GM21717 (cell line): ENCODE measurements at regions not wholly inside any gene's neighbourhood (a gene's known extent, or its start where the extent isn't known, plus 50 kb on each side); places are given as distances from the start of the nearest gene placed in this dataset.
A peak's percentile ranks its signal among the peaks of the same experiment; 100 is the strongest.
"Not testable (repeated sequence)": the region's sequence is repeated elsewhere in the genome, so short reads cannot be mapped to it uniquely, and the experiment has no call there.

Source experiments
- ATAC-seq: cut with Tn5 transposase; IDR thresholded peaks from one replicate; pipeline ENCODE4 v1.9.1; 2021; ENCODE audit warnings: mild to moderate bottlenecking, moderate library complexity; ENCODE audit not compliant: unreplicated experiment

DNA sequence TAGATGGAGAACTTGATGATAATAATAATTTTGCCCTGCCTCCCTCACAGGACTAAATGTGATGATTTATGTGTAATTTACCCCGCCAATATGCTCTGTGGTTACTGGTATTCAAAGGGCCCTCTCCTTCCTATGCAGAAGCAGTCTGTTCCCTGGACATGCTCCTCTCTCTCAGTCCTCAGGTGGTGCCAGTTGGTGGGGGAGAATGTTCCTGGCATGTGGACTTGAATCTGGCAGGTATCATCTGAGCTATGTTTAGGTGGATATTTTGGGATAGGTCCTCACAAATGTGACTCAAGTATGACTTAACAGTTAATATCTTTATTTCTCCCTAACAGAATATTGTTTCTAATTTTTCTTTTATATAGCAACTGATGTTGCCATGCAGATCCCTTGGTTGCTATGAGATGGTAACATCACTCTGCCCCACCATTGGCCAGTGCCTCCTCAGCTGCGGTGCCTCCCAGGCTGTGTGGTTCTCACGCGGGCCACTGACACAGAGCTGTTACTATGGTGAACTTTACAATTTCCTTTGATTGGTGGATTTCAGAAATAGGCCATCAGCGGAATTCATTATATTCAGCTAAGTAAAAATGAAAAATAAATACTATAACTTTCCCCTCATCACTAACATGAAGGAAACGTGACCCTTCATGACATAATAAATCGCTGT lies 106.7 kb upstream of the PELI1 start:
- ATAC-seq, result no peak

DNA sequence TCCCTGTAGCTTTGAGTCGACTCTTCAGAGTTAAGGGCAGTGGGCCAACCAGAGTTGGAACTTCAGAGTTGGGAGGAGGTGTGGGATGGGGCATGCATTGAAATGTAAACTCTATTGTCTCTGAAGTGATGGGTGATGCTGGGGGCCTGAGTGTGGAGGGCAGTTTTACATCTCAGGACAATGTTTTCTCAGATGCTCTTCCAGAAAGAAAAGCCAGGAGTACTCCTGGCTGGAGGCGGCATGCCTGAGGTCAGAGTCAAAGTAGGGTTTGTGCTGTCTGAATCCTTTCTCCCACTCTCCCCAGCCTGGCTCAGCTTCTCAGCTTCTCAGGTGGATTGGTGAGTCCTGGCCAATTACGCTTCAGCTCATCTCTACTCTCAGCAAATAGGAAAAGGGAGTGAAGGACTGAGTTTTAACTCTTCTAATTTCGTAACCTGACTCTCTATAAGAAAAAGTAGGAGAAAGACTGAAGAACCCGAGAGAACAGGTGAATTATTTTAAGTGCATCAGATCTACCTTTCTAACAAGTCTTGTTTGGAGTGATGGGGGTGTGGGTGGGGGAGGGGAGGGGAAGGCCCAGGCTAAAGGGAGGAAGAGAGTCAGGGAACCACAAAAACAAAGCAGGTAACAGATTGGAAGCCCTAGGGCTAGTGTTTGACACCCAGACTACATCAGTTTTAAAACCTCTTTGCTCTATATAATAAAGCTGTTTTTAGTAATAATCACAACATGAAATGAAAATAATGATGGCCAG lies 107.5 kb upstream of the PELI1 start:
- no peak for ATAC-seq

DNA sequence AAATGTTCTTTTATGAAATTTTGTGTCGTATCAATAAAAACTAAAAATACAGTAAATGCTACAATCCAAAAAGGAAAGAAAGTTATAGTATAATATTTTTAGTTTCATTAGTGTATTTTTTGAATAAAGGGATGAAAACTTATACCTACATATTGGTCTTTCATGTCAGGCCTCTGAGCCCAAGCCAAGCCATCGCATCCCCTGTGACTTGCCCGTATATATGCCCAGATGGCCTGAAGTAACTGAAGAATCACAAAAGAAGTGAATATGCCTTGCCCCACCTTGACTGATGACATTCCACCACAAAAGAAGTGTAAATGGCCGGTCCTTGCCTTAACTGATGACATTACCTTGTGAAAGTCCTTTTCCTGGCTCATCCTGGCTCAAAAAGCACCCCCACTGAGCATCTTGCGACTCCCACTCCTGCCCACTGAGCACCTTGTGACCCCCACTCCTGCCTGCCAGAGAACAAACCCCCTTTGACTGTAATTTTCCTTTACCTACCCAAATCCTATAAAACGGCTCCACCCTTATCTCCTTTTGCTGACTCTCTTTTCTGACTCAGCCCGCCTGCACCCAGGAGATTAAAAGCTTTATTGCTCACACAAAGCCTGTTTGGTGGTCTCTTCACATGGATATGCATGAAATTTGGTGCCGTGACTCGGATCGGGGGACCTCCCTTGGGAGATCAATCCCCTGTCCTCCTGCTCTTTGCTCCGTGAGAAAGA lies 108.2 kb upstream of the PELI1 start:
- not testable (repeated sequence) for ATAC-seq

DNA sequence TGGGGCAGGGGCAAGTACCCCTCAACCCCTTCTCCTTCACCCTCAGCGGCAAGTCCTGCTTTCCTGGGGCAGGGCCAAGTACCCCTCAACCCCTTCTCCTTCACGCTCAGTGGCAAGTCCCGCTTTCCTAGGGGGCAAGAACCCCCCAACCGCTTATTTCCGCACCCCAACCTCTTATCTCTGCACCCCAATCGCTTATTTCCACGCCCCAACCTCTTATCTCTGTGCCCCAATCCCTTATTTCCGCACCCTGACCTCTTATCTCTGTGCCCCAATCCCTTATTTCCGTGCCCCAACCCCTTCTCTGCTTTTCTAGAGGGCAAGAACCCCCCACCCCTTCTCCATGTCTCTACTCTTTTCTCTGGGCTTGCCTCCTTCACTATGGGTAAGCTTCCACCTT lies 109.2 kb upstream of the PELI1 start:
- not testable (repeated sequence) for ATAC-seq

DNA sequence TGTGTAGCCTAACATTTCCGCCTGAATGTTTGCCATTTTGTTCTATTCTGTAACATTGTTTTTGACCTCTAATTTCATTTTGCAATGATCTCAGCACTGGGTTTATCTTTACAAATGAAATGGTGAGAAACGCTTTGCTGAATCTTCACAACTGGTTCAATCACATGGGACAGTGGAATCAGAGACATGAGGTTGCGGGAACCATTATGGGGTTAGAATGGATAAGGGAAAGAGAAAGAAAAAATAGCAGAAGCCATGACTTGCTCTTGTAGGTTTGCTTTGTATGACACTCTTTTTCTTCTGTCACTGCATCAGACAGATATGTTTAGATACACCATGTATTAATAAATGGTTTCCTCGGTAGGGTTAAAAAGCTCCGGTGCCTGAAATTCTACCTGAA lies 114.3 kb upstream of the PELI1 start:
- ATAC-seq, result no peak

DNA sequence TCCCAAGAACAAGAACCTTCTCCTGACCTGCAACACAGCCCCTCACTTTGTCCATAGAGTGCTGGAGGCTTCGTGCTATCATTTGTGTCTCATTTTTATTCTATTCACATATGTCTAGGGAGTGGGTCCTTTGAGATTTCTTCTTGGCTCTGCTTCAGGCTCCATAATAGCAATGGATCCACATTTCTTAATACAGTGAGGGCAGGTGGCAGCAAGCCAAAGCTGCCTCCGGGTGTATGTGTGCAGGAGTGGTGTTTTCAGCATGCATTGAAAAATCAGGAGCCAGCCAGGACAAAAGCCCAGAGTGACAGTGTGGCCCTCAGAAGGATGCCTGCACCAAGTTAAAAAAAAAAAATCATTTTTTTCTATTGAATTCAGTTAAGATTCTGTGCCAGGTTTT lies 115.1 kb upstream of the PELI1 start:
- ATAC-seq, result no peak

DNA sequence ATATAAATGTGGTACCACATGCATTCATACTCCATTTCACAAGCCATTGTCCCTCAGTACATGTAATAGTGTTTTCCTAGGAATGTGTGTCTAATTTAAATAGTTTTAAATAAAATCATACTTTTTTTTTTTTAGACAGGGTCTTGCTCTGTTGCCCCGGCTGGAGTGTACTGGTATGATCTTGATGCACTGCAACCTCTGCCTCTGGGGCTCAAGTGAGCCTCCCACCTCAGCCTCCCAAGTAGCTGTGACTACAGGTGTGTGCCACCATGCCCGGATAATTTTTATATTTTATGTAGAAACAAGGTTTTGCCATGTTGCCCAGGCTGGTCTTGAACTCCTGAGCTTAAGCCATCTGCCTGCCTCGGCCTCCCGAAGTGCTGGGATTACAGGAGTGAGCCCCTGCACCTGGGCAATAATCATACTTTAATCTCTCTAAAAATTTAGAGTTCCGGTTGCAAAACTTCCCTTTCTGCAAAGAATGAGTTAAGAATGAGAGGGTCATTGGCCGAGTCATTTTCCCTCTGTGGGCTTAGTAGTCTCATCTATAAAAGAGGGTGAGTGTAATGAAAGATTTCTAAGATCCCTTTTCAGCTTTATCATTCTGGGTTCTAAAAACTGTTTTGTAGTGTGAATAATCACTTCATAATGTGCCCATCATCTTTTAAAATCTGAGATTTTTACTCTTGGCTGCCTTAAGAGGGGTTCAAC lies 116.0 kb upstream of the PELI1 start:
- ATAC-seq, result no peak

DNA sequence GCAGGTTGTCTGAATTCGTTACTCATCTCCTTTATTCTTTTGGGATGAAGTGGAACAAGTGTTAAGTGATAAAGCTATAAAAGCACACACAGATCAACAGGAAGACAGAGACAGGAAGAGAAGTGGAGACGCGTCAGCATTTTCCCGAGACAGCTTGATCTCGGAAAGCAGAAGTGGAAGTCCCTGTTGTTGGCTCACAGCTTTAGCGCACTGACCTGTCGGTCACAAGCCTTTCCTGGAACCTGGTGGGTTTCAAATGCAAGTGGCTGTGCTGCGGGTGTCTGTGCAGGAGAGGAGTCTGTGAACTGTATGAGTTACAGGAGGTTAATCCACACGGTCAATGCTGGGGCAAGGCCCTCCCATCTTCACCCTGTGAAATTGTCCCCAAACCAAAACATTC lies 116.6 kb upstream of the PELI1 start:
- peak; percentile 95 for ATAC-seq

DNA sequence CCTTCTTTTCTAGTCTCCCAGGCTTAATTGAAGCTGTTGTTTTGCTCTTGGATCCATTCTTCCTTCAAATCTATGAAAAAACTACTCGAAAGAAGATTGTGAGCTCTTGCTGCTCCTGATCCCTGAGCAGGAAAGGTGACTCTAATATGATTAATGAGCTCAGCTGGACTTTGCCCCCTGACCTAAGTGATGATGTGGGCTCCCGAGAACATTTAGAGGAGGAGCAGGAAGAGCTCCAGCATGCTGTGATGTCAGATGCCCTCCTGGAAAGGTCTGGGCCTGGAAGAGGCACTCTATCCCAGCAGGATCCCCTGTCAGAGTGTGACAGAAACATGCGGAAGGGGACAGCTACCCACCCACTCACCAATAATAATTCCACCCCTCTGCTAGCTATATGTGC lies 117.9 kb upstream of the PELI1 start:
- no peak for ATAC-seq

DNA sequence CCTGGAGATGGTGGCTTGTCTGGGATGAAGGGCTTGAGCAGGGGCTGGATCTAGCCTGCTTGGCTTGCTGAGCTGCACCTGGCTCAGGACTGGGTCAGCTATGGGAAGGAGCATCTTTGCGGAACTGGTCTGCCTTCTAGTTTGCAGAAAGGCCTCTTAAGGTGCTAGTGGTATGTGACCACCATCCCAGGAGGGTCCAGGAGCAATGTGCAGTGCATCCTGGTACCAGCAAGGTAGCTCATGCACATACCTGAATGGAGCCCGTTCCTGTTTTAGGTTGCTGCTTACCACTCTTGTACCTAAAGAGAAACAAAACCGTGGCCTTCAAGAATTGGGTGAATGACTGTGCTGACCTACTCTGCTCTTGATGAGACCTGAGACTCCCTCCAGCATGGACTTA lies 118.6 kb upstream of the PELI1 start:
- no peak for ATAC-seq

DNA sequence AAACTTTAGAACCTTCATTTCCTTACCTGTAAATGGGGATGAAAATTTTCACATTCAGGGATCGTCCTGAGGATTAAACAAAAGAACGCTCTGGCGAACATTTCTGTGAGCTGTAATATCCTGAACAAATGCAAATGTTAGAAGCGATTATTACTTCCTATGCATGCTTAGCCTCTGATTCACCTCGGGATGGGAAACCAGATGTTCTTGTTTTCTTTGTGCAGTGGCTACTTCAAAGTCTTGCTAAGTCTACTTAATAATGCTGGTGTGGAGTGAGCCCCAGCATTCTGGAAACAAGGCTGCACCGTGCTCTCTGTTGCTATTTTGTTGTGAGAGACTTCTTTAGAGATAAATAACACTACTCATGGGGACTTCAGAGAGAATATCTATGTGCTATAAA lies 119.1 kb upstream of the PELI1 start:
- no peak for ATAC-seq

DNA sequence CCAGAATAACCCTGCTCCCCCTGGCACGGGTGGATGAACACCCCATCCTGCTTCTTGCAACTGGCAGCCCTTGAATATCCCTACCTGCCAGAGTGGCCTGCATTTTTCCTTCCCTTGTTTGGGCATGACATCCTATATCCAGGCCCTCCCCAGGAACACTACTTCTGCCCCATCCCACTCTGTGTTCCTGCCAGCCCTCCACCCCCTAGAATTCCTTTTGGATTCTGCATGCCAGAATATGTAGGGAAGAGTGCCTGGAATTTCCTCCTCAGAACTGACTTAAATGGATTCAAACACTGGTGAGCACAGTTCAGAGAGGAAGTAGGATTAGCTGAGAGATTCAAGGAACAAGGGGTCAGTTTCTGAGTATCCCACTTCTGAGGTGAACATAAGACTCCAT lies 123.5 kb upstream of the PELI1 start:
- ATAC-seq, result no peak

DNA sequence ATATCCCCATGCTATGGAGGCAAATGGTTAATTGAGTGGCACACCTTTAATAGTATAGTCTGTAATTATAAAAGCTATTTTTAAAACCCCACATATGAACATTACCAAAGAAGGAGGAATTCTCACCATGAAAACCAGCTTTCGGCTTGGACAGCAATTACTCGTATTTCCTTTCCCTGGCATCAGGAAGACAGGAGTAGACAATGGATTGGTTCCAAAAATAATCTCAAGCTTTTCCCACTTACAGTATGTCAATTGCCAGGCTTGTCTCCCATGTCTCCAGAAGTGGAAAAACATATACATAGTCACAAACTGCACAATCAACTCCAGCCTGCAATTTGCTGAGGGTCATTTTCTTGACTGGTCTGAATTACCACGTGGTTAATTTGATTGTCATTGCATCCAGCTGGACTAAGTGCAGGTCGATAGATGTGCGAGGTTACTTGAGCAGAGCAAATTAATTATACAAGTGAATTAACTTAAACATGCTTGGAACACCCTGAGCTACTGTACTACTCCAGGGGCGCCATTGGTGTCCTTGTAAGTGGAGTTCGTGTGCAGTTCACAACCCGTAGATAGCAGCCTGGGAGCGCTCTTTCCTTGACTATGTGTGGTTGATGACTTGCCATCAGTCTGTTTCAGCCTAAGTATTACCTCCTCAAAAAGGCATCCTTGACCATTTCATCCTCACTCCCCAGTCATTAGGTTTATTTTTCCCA lies 124.3 kb upstream of the PELI1 start:
- no peak for ATAC-seq

DNA sequence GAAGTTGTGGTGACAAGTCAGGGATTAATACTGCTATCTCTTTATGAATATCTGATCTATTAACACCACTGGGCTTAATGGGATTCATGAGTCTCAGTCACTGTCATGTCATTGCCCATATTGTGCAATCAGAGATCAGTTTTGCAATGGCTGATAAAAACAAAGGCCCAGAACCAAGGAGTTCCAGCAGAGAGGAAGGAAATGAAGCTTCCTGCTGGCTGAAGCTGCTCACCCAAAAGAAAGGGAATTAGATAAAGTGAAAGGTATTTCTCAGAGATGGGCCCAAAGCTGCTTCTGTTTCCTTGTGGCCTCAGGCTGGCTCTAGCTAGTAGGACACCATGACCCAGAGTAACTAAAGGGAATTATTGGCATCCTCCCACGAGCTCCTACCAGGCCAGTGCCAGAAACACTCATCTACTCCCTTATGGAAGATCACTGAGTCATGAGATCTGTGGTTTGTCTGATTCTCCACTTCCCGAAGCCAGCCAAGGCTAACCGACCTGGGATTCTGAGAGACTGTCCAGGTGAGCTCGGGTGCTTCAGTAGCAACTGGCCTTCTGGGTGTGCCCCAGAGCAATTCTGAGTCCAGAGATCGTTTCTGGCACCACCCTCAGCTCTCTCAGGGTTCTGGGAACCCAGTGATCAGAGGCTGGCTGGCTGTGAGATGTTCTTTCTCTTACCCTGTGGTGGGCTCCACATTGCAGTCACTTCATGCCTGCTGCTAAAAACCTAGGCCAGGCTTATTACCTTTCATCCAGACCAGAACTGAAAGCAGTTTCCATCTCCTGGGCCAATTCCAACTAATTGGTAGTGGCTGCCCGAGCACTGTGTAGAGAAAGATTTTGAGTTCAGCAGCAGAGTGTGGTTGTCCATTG lies 129.5 kb upstream of the PELI1 start:
- no peak for ATAC-seq

DNA sequence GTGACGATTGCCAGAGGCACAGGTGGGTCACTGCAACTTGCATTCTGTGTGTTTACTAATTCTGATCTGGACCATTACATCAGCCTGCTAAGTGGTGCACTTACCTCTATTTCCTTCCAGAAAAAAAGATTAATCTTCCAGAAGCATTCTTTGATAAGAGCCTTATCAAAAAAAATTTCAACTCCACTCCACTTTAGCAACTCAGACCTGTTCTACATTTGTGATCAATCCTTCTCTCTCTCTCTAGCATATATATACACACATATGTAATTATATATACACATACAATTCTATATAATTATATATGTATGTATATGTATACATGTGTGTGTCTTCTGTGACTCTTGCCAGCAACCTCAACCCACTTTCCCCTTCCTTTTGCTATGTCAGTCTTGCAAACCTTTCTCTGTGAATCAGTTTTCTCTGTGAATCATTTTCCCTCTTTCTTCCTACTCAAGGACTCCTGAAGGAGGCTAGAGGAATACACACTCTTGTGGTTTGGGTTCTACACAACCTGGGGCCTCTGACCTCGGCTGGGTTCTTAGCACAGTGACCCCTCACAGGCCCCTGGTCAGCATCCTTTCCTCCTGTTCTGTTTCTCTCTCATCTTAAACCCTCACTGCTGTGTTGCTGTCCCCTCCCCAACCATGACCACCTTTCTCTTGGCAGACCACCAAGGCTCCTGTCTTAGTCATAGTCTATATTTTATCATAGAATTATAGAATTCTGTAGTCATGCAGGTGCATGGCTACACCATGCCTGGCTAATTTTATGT lies 130.4 kb upstream of the PELI1 start:
- ATAC-seq, result no peak

DNA sequence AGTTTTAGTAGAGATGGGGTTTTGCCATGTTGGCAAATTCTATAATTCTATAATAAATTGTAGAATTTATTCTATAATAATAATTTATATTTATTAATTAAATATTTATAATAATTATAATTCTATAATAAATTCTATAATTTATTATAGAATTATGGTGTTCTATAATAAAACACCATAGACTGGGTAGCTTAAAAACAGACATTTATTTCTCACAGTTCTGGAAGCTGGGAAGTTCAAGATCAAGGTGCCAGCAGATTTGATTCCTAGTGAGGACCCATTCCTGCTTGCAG lies 130.9 kb upstream of the PELI1 start:
- no peak for ATAC-seq

DNA sequence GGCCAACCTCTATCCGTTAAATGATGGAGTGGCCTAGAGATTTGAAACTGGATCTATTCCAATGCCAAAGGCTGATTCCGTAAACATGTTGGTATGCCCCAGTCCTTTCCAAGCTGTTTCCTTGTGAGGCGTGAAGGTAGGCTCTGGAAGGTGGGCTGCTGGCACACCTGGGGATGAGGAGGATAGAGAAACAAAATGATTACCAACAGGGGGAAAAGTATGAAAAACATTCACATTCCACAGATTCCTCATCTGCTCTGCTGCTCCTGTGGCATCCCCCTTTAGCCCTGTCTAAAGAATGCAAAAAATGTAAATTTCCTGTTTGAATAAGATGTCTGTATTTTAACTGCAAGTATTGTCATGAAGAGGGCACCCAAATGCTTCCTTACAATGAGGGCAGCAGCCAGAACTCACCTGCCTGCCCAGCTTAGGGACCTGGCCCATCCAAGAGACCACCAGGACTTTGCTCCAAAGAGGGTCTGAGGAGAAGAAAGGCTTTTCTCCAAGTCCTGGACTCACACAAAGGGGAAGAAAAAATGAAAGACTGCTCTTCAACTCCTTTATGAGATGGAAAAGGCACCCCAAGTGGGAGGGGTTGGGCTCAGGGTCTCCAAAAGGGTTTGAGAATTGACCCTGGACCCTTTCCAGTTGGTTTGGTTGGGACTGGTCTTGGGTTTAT lies 132.3 kb upstream of the PELI1 start:
- no peak for ATAC-seq

DNA sequence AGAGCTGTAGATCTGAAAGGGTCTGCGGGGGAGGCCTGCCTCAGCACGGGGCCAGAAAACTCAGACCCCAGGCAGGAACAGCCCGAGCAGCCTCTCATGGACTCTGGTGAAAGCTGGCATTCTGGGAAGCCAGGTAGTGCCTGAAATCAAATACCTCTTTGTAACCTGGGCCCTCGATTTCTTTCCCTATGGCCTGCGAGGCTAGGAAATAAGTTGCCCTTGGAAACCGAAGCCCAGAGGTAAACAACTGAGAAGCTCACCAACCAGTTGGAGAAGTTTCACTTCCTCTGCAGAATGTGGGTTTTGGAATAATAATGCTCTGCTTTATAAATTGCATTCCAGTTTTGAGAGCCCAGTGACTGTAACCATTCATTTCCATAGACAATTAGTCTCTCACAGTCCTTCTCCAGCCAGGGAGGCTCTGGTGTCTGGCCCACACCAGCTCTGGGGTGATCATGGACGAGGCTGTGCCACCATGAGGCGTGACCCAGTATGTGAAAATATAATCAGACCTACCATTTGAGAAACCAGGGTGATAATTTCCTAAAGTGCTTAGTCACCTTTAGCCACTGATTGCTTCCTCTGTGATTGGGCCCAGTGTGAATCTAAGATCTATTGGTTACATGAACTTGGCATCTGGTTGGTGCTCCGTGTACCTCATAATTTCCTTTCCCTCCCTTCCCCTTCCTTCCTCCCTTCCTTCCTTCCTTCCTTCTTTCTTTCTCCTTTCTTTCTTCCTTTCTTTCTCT lies 133.1 kb upstream of the PELI1 start:
- ATAC-seq, result no peak
